ENCODE measurements at regions not wholly inside any gene's neighbourhood (a gene's known extent, or its start where the extent isn't known, plus 50 kb on each side); places are given as distances from the start of the nearest gene placed in this dataset.

- Mint-ChIP-seq H3K9me3 (peaks cover 0 to 4% (median 0%) of the 10 kb centered on the region in 7 donors), H3K4me3 (no peak overlapping the region), H3K36me3 (no peaks in the 10 kb centered on the region), H3K27me3 (peaks cover 0 to 29% (median 15%) of the 10 kb centered on the region in 3 donors), H3K27ac (no peak overlapping the region), H3K4me1 (no peaks in the 10 kb centered on the region)
- ATAC-seq (ENCODE audit: low read depth in 2 of 2) (no peak), DNase-seq (no peak)
Measured at GRCh38 chr11:19450282-19450681, 209.5 kb upstream of the E2F8 start.

- H3K36me3 Mint-ChIP-seq: no peaks in the 10 kb centered on the region
- no peak for DNase-seq
- H3K4me1 Mint-ChIP-seq: no peaks in the 10 kb centered on the region
- ATAC-seq (ENCODE audit: low read depth in 2 of 2): no peak
- H3K4me3 Mint-ChIP-seq: no peak overlapping the region
- H3K27me3 Mint-ChIP-seq: peaks cover 0 to 25% (median 8%) of the 10 kb centered on the region in 3 donors
- peaks cover 0 to 1% (median 0%) of the 10 kb centered on the region in 7 donors for H3K9me3 Mint-ChIP-seq
- no peak overlapping the region for H3K27ac Mint-ChIP-seq
Measured at GRCh38 chr11:19448651-19449050, 207.9 kb upstream of the E2F8 start.

- no peak overlapping the region for H3K4me3 Mint-ChIP-seq
- no peaks in the 10 kb centered on the region for H3K4me1 Mint-ChIP-seq
- no peak for DNase-seq
- H3K27ac Mint-ChIP-seq: no peak overlapping the region
- ATAC-seq (ENCODE audit: low read depth in 2 of 2): no peak
- peaks cover 0 to 1% (median 0%) of the 10 kb centered on the region in 7 donors for H3K9me3 Mint-ChIP-seq
- peaks cover 0 to 34% (median 8%) of the 10 kb centered on the region in 3 donors for H3K27me3 Mint-ChIP-seq
- H3K36me3 Mint-ChIP-seq: no peaks in the 10 kb centered on the region
Measured at GRCh38 chr11:19447150-19447566, 206.4 kb upstream of the E2F8 start.

GRCh38 chr11:19445771-19446170 is 205.0 kb upstream of the E2F8 start:
- no peaks in the 10 kb centered on the region for H3K9me3 Mint-ChIP-seq
- H3K4me3 Mint-ChIP-seq: no peak overlapping the region
- peaks cover 4 to 28% (median 5%) of the 10 kb centered on the region in 3 donors for H3K27me3 Mint-ChIP-seq
- H3K4me1 Mint-ChIP-seq: no peaks in the 10 kb centered on the region
- H3K36me3 Mint-ChIP-seq: no peaks in the 10 kb centered on the region
- no peak for DNase-seq
- no peak for ATAC-seq (ENCODE audit: low read depth in 2 of 2)
- no peak overlapping the region for H3K27ac Mint-ChIP-seq

GRCh38 chr11:19444231-19444630 is 203.5 kb upstream of the E2F8 start:
- Mint-ChIP-seq H3K4me3 (no peak overlapping the region), H3K9me3 (no peaks in the 10 kb centered on the region), H3K27me3 (peaks cover 5 to 29% (median 14%) of the 10 kb centered on the region in 3 donors), H3K4me1 (no peaks in the 10 kb centered on the region), H3K27ac (no peak overlapping the region), H3K36me3 (no peaks in the 10 kb centered on the region)
- no peak for ATAC-seq (ENCODE audit: low read depth in 2 of 2)
- DNase-seq: no peak

GRCh38 chr11:19442554-19442910 is 201.8 kb upstream of the E2F8 start:
- peaks cover 0 to 2% (median 0%) of the 10 kb centered on the region in 7 donors for H3K9me3 Mint-ChIP-seq

GRCh38 chr11:19441752-19442553 is 201.2 kb upstream of the E2F8 start:
- Mint-ChIP-seq H3K27ac (no peak overlapping the region), H3K9me3 (peaks cover 0 to 2% (median 0%) of the 10 kb centered on the region in 7 donors), H3K36me3 (no peaks in the 10 kb centered on the region), H3K4me3 (no peak overlapping the region), H3K4me1 (no peaks in the 10 kb centered on the region), H3K27me3 (peaks cover 5 to 29% (median 14%) of the 10 kb centered on the region in 3 donors)
- ATAC-seq (ENCODE audit: low read depth in 2 of 2) (no peak), DNase-seq (no peak)

More at GRCh38 chr11:19442554-19442910, 201.8 kb upstream of the E2F8 start:
- peaks cover 5 to 29% (median 14%) of the 10 kb centered on the region in 3 donors for H3K27me3 Mint-ChIP-seq
- DNase-seq (no peak), ATAC-seq (ENCODE audit: low read depth in 2 of 2) (no peak)
- H3K36me3 Mint-ChIP-seq: no peaks in the 10 kb centered on the region
- H3K4me1 Mint-ChIP-seq: no peaks in the 10 kb centered on the region
- H3K27ac Mint-ChIP-seq: no peak overlapping the region
- H3K4me3 Mint-ChIP-seq: no peak overlapping the region

- Mint-ChIP-seq H3K9me3 (peaks cover 0 to 6% (median 0%) of the 10 kb centered on the region in 7 donors), H3K4me1 (no peaks in the 10 kb centered on the region), H3K36me3 (no peaks in the 10 kb centered on the region), H3K4me3 (no peak overlapping the region), H3K27me3 (peaks cover 5 to 29% (median 14%) of the 10 kb centered on the region in 3 donors), H3K27ac (no peak overlapping the region)
- DNase-seq: no peak
- no peak for ATAC-seq (ENCODE audit: low read depth in 2 of 2)
Measured at GRCh38 chr11:19441288-19441687, 200.5 kb upstream of the E2F8 start.

GRCh38 chr11:19437760-19438159 is 197.0 kb upstream of the E2F8 start:
- H3K9me3 Mint-ChIP-seq: peaks cover 0 to 13% (median 0%) of the 10 kb centered on the region in 7 donors
- H3K27ac Mint-ChIP-seq: no peak overlapping the region
- H3K27me3 Mint-ChIP-seq: peaks cover 5 to 16% (median 14%) of the 10 kb centered on the region in 3 donors

GRCh38 chr11:19436932-19437331 is 196.2 kb upstream of the E2F8 start:
- Mint-ChIP-seq H3K4me3 (no peak overlapping the region), H3K4me1 (peaks cover 7 to 15% (median 10%) of the 10 kb centered on the region in 3 donors), H3K36me3 (no peaks in the 10 kb centered on the region), H3K27me3 (peaks cover 5 to 14% (median 8%) of the 10 kb centered on the region in 3 donors), H3K9me3 (peaks cover 0 to 13% (median 0%) of the 10 kb centered on the region in 7 donors), H3K27ac (no peak overlapping the region)
- ATAC-seq (ENCODE audit: low read depth in 2 of 2): no peak
- DNase-seq: no peak

More at GRCh38 chr11:19437760-19438159, 197.0 kb upstream of the E2F8 start:
- ATAC-seq (ENCODE audit: low read depth in 2 of 2) (no peak), DNase-seq (no peak)
- H3K4me1 Mint-ChIP-seq: peaks cover 4 to 9% (median 7%) of the 10 kb centered on the region in 3 donors
- H3K4me3 Mint-ChIP-seq: no peak overlapping the region
- H3K36me3 Mint-ChIP-seq: no peaks in the 10 kb centered on the region

- H3K27me3 Mint-ChIP-seq: peaks cover 0 to 8% (median 6%) of the 10 kb centered on the region in 3 donors
- H3K4me1 Mint-ChIP-seq: peaks cover 7 to 15% (median 10%) of the 10 kb centered on the region in 3 donors
- DNase-seq (no peak), ATAC-seq (ENCODE audit: low read depth in 2 of 2) (no peak)
- peak overlapping the region in 2 of 6 donors; percentile 2 to 52 for H3K27ac Mint-ChIP-seq
- no peak overlapping the region for H3K4me3 Mint-ChIP-seq
- peaks cover 0 to 13% (median 0%) of the 10 kb centered on the region in 7 donors for H3K9me3 Mint-ChIP-seq
- no peaks in the 10 kb centered on the region for H3K36me3 Mint-ChIP-seq
Measured at GRCh38 chr11:19435306-19435989, 194.7 kb upstream of the E2F8 start.

GRCh38 chr11:19433791-19434190 is 193.0 kb upstream of the E2F8 start:
- no peak for DNase-seq
- no peak for ATAC-seq (ENCODE audit: low read depth in 2 of 2)
- H3K4me3 Mint-ChIP-seq: no peak overlapping the region
- H3K36me3 Mint-ChIP-seq: no peaks in the 10 kb centered on the region
- H3K4me1 Mint-ChIP-seq: peaks cover 7 to 15% (median 10%) of the 10 kb centered on the region in 3 donors
- peaks cover 0 to 7% (median 2%) of the 10 kb centered on the region in 3 donors for H3K27me3 Mint-ChIP-seq
- no peak overlapping the region for H3K27ac Mint-ChIP-seq
- H3K9me3 Mint-ChIP-seq: peaks cover 0 to 13% (median 0%) of the 10 kb centered on the region in 7 donors

GRCh38 chr11:19433367-19433766 is 192.6 kb upstream of the E2F8 start:
- H3K4me1 Mint-ChIP-seq: peaks cover 7 to 15% (median 10%) of the 10 kb centered on the region in 3 donors
- H3K27ac Mint-ChIP-seq: no peak overlapping the region
- H3K36me3 Mint-ChIP-seq: no peaks in the 10 kb centered on the region
- no peak for DNase-seq
- peaks cover 0 to 13% (median 0%) of the 10 kb centered on the region in 7 donors for H3K9me3 Mint-ChIP-seq
- peaks cover 4 to 7% (median 6%) of the 10 kb centered on the region in 3 donors for H3K27me3 Mint-ChIP-seq
- H3K4me3 Mint-ChIP-seq: peak overlapping the region in 1 of 8 donors; percentile 35
- peak in 1 of 2 donors; percentile 35 for ATAC-seq (ENCODE audit: low read depth in 2 of 2)

All from naive B cell (primary cell).